Astrocyte of the hippocampus (primary cell): ENCODE measurements at regions not wholly inside any gene's neighbourhood (a gene's known extent, or its start where the extent isn't known, plus 50 kb on each side); places are given as distances from the start of the nearest gene placed in this dataset.
A peak's percentile ranks its signal among the peaks of the same experiment; 100 is the strongest.
"Not testable (repeated sequence)": the region's sequence is repeated elsewhere in the genome, so short reads cannot be mapped to it uniquely, and the experiment has no call there.

Source experiments
- DNase-seq: peaks from one replicate; pipeline ENCODE4 v3.0.0; 2011; ENCODE audit warnings: low read depth, low spot score

DNA sequence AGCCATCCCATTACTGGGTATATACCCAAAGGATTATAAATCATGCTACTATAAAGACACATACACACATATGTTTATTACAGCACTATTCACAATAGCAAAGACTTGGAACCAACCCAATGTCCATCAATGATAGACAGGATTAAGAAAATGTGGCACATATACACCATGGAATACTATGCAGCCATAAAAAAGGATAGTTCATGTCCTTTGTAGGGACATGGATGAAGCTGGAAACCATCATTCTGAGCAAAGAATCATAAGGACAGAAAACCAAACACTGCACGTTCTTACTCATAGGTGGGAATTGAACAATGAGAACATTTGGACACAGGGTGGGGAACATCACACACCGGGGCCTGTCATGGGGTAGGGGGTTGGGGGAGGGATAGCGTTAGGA, 60.3 kb upstream of the NMU start:
- not testable (repeated sequence) for DNase-seq

GRCh38 chr4:55706541-55706940, 70.4 kb upstream of the NMU start:
- no peak for DNase-seq

DNA sequence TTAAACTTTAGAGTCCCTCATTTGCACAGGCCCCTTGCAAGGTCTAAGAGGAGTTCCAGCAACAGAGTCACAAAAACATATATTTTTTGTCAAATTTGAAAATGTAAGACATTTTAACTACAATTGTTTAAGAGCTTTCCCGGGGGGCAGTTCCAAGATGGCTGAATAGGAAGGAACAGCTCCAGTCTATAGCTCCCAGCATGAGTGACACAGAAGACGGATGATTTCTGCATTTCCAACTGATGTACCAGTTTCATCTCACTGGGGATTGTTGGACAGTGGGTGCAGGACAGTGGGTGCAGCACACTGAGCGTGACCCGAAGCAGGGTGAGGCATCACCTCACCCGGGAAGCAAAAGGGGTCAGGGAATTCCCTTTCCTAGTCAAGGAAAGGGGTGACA, 71.4 kb upstream of the NMU start:
- DNase-seq: no peak

DNA sequence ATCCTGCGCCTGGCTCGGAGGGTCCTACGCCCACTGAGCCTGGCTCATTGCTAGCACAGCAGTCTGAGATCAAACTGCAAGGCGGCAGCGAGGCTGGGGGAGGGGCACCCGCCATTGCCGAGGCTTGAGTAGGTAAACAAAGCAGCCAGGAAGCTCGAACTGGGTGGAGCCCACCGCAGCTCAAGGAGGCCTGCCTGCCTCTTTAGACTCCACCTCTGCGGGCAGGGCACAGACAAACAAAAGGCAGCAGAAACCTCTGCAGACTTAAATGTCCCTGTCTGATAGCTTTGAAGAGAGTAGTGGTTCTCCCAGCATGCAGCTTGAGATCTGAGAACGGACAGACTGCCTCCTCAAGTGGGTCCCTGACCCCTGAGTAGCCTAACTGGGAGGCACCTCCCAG, 71.9 kb upstream of the NMU start:
- not testable (repeated sequence) for DNase-seq

DNA sequence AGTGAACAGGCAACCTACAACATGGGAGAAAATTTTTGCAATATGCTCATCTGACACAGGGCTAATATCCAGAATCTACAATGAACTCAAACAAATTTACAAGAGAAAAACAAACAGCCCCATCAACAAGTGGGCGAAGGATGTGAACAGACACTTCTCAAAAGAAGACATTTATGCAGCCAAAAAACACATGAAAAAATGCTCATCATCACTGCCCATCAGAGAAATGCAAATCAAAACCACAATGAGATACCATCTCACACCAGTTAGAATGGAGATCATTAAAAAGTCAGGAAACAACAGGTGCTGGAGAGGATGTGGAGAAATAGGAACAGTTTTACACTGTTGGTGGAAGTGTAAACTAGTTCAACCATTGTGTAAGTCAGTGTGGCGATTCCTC, 76.7 kb upstream of the NMU start:
- not testable (repeated sequence) for DNase-seq

DNA sequence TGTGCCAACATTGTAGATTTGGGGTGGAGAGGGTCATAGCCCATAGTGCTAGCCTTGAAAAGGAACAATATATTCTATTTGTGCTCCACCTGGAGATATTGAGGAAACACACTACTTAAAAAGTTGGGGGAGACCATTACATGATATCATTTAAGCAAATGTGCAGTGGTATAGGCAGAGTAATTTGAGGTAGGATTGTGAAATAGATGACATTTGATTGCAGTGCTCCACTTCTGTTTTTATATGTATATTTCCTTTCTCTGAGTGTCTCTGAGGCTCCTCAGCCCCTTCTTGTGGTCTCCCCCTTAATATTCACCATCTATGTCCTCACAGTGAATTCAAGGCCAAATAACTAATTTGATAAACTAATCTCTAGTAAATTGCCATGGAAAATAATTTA, 85.6 kb upstream of the NMU start:
- DNase-seq: no peak

DNA sequence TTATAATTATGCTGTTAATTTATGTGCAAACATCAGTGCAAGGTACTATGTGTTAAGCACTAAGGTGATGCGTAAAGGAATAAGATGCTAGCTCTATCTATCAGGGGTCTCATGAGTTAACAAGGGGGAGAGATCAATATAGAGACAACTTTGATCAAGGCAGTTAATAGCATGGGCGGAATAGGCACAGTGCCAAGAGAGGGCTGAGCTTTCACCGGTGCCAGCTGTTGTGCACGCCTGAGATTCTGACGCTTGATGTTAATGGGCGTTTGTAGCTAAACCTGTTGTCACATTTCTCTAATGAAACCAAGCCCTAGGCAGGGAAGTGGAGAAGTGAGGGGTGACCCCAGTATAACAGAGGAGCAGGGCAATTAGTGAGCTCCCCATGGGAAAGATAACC, 86.0 kb upstream of the NMU start:
- no peak for DNase-seq

DNA sequence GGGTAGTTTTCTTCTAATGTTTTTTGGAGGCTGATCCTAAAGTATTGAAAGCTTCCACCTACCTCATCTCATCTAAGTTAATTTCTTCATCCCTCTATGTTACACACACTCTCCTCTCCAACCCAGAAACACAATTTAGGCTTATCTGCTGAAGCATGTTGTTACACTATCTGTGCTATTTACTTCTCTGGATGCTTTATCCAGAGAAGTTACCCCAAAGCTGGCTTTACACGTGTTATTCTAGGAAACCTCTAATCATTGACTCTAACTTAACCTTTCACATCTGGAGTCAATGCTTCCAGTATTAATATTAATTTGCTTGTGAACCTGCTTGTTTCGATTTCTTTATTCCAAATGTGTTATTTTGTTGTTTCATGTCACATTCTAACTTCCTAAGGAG, 87.3 kb upstream of the NMU start:
- no peak for DNase-seq

DNA sequence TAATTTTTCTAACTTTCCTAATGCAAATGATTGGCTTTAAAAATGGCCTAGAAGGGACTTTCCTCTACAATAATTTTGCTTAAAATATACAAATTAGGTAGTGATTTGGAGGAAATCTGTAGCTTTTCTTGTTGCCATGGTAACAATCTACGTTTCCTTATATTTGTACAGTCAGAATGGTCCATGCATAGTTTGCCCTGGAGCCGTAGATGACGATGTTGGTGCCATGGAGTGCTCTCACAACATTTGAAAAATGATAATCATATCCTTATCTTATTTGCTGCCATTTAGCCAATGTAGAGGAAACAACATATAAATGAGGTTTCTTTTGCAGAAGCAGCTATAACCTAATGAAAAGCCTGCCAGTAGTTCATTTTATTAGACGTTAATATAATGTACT, 89.0 kb upstream of the NMU start:
- no peak for DNase-seq

- DNase-seq: no peak
Observed at GRCh38 chr4:55727746-55728145, 91.6 kb upstream of the NMU start.

- no peak for DNase-seq
Observed at GRCh38 chr4:55729351-55730279, 90.0 kb upstream of the EXOC1L start.

DNA sequence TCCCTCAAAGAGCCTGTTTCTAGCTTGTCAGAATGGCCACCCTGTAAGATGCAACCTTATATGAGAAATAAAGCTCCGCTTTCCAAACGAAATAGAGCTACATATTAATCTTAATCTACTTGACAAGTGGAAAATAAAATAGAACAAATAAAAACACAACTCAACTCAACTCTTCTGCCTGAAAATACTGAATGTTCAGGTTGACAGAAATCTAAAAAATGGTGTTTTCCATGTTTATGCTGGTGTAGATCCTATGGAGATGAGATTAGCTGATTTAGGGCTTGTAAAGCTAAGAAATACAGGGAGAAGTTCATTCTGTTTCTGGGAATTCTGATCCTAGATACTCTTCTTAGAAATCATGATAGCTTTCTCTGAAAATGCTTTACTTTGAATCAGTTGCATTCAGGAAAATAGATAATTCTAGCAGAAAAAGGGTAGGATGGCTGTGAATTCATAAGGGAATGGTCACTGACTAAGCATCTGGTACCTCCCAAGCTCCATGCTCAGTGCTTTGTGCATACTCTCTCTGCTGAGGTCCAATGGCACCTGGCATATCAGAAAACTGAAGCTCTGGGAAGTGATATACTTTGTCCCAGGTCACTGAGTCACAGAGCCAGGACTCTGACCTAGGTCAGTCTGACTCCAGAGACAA, 89.2 kb upstream of the EXOC1L start:
- no peak for DNase-seq

- DNase-seq: no peak
Observed at GRCh38 chr4:55731959-55732358, 87.6 kb upstream of the EXOC1L start.

DNA sequence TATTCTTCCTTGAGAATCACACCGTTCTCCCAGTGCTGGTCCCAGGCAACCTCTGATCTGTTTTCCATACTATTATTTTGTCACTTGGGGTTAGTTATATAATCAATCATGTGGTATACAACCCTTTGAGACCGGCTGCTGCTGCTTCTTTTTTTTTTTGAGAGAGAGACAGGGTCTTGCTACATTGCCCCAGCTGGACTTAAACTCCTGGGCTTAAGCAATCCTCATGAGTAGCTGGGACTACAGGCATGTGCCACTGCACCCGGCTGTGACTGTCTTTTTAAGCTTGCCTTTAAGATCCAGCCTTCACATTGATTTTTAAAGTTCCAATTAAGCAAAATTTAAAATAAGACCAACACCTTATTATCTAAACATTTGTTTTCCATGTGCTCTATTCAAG, 86.7 kb upstream of the EXOC1L start:
- no peak for DNase-seq

- peak; percentile 23 for DNase-seq
Observed at GRCh38 chr4:55733932-55734331, 85.7 kb upstream of the EXOC1L start.

DNA sequence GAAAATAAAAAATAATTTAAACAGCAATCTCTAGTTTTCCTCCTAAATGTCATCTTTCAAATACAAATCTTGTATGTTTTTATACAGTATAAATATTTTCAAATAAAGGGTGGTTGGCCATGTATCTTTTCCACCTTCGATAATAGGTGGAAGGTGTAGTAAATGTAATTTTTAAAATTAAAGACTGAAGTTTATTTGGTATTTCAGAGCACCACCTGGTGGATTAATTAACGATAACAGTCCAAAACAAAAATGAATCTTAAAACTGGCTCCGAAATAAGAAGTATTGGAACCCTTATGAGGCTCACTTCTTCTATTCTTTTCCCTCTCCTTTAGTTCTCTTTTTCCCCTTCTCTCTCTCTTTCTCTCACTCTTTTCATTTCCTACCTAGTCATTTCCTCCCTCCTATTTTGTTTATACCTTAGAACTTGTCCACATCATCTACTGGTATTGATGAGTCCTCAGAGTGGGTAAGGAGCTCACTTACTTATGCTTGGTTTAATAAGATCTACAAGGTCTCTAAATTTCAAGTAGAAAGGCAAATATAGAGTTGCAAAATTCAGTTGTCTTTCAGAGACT, 82.9 kb upstream of the EXOC1L start:
- DNase-seq: peak; percentile 20

GRCh38 chr4:55742655-55743202, 76.9 kb upstream of the EXOC1L start:
- peak; percentile 6 for DNase-seq

GRCh38 chr4:55744369-55744768, 75.2 kb upstream of the EXOC1L start:
- no peak for DNase-seq

DNA sequence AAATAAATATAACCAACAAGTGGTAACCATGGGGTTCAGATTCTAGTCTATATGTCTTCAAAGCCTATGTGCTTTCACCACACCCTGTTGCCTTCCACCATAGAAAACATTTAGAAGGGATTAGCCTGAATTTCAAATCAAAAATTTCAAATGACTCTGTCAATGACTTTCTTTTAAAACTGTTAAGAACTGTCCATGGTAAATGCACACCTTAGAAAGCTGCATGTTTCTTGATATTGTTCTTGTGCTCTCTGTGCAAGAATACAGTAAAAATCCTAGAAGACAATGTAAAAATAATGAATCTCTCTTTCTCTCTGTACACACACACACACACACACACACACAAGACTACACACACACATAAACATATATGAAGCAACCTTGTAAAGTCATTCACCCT, 74.6 kb upstream of the EXOC1L start:
- no peak for DNase-seq

DNA sequence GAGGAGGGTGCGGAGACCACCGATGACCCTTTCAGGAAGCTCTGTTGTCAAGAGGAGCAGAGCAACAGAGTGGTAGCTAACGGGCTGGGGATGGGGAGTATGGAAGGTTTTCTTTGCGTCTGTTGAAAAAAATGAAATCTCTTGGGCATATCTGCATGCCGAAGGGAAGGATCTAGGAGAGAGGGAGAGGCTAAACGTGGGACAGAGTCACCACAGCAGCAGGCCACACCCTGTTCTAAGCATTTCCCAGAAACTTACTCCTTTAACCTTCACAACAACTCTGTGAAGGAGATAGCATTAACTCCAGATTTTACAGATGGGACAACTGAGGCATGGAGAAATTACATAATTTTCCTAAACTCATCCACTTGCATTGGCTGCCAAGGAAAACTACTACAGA, 71.8 kb upstream of the EXOC1L start:
- DNase-seq: no peak

GRCh38 chr4:55749666-55750065, 69.9 kb upstream of the EXOC1L start:
- no peak for DNase-seq

- DNase-seq: no peak
Observed at GRCh38 chr4:55752810-55753209, 66.8 kb upstream of the EXOC1L start.

- no peak for DNase-seq
Observed at GRCh38 chr4:55753856-55754255, 65.7 kb upstream of the EXOC1L start.
